Spleen (tissue), 7 donors: ENCODE measurements at regions not wholly inside any gene's neighbourhood (a gene's known extent, or its start where the extent isn't known, plus 50 kb on each side); places are given as distances from the start of the nearest gene placed in this dataset.

Experiments used
- POLR2A ChIP-seq, 3 donors: fragments of 450-650 bp; IDR thresholded peaks; one replicate each; pipeline ENCODE4 v1.5.1; 2017; ENCODE audit warnings: antibody characterized with exemption in 3 of 3, mild to moderate bottlenecking in 1 of 3
- TF ChIP-seq, protein P1 (sequence below), 11 experiments: fragments of 200-600 bp in 7 of 11; fragments of 450-650 bp in 4 of 11; sonication (generic) in 4 of 11; IDR thresholded peaks in 8 of 11; conservative IDR thresholded peaks in 3 of 11; 1 replicate in 7 of 11; 2 replicates in 4 of 11; pipeline versions ENCODE4 v1.4.0 to v1.8.0; 2016 to 2021; ENCODE audit warnings: antibody characterized with exemption in 11 of 11, inconsistent platforms in 4 of 11, mild to moderate bottlenecking in 1 of 11
- donor health status: DM: no; HTN: no; CAD: no; lungs with moderate emphysema.
- donor health status: DM: no; HTN: no; CAD: no.
- donor health status: DM: no; HTN: no; CAD: no.

DNA sequence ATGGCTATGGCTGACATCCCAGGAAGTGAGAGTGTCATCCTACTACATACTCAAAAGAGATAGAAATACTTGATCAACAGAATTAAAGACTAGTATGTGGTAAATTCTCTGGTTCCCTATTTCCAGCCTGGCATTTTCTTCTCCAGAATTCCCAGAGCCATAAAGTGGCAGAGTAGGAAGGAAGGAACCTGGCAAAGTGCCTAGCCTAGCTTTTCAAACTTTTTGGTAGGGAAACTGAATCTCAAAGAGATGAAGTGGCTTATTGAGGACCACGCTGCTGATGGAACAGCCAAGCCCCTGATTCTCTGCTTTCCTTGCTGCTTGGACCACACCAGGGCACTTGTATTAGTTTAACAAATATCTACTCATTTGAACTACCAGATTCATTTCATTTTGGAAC is 312.4 kb upstream of the RORA start:
- TF ChIP-seq, protein P1, sequence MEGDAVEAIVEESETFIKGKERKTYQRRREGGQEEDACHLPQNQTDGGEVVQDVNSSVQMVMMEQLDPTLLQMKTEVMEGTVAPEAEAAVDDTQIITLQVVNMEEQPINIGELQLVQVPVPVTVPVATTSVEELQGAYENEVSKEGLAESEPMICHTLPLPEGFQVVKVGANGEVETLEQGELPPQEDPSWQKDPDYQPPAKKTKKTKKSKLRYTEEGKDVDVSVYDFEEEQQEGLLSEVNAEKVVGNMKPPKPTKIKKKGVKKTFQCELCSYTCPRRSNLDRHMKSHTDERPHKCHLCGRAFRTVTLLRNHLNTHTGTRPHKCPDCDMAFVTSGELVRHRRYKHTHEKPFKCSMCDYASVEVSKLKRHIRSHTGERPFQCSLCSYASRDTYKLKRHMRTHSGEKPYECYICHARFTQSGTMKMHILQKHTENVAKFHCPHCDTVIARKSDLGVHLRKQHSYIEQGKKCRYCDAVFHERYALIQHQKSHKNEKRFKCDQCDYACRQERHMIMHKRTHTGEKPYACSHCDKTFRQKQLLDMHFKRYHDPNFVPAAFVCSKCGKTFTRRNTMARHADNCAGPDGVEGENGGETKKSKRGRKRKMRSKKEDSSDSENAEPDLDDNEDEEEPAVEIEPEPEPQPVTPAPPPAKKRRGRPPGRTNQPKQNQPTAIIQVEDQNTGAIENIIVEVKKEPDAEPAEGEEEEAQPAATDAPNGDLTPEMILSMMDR (IDR thresholded peaks at IDR 0.05 in 8 of 11, conservative IDR thresholded peaks at IDR 0.05 in 3 of 11) = no peak
- no peak for TF ChIP-seq POLR2A (IDR thresholded peaks at IDR 0.05)
